Spleen (tissue), 7 donors: ENCODE measurements at regions not wholly inside any gene's neighbourhood (a gene's known extent, or its start where the extent isn't known, plus 50 kb on each side); places are given as distances from the start of the nearest gene placed in this dataset.

Source experiments
- CTCF ChIP-seq, 11 experiments: fragments of 200-600 bp in 7 of 11; fragments of 450-650 bp in 4 of 11; sonication (generic) in 4 of 11; IDR thresholded peaks in 8 of 11; conservative IDR thresholded peaks in 3 of 11; 1 replicate in 7 of 11; 2 replicates in 4 of 11; pipeline versions ENCODE4 v1.4.0 to v1.8.0; 2016 to 2021; ENCODE audit warnings: antibody characterized with exemption in 11 of 11, inconsistent platforms in 4 of 11, mild to moderate bottlenecking in 1 of 11
- POLR2A ChIP-seq, 3 donors: fragments of 450-650 bp; IDR thresholded peaks; one replicate each; pipeline ENCODE4 v1.5.1; 2017; ENCODE audit warnings: antibody characterized with exemption in 3 of 3, mild to moderate bottlenecking in 1 of 3
- POLR2AphosphoS5 ChIP-seq, 3 donors: sonication (generic); formaldehyde crosslinking; IDR thresholded peaks; one replicate each; pipeline ENCODE4 v1.5.1; 2017; ENCODE audit warnings: antibody characterized with exemption in 3 of 3
- donor health status: DM: no; HTN: no; CAD: no; lungs with moderate emphysema.
- donor health status: DM: no; HTN: no; CAD: no.
- donor health status: DM: no; HTN: no; CAD: no.

- TF ChIP-seq CTCF (IDR thresholded peaks at IDR 0.05 in 8 of 11, conservative IDR thresholded peaks at IDR 0.05 in 3 of 11) (no peak), POLR2A (IDR thresholded peaks at IDR 0.05) (no peak), POLR2AphosphoS5 (IDR thresholded peaks at IDR 0.05) (no peak)
These were observed 208.6 kb upstream of the SFRP2 start for GRCh38 chr4:153997516-153997915.
